CD4-positive, alpha-beta T cell (primary cell): ENCODE measurements at regions not wholly inside any gene's neighbourhood (a gene's known extent, or its start where the extent isn't known, plus 50 kb on each side); places are given as distances from the start of the nearest gene placed in this dataset.

Source experiments
- ATAC-seq: fragments of 200-7000 bp; cut with Tn5 transposase; one replicate; pipeline ENCODE4 v1.10.0; 2022; ENCODE audit warnings: mild to moderate bottlenecking; ENCODE audit not compliant: poor library complexity
- CTCF ChIA-PET: fragments of 350-600 bp; sonication (Branson Sonifier 250); formaldehyde crosslinking; loops from one replicate; lab custom pipeline; 2021; ENCODE audit warnings: antibody characterized with exemption, inconsistent platforms; lab: Charles Lee
- POLR2A ChIA-PET: fragments of 350-600 bp; sonication (Branson Sonifier 250); formaldehyde crosslinking; loops from one replicate; lab custom pipeline; 2021; ENCODE audit warnings: antibody characterized with exemption, inconsistent platforms; lab: Charles Lee
- DNase-seq, 14 experiments: peaks; one replicate each; pipeline ENCODE4 v3.0.0-alpha.2; 2013 to 2020; ENCODE audit warnings: mixed read lengths in 2 of 14
- H3K27ac ChIP-seq, 2 donors: one replicate each; pipeline versions ENCODE4 v1.5.1 to v1.7.0; 2013; ENCODE audit warnings: low read length in 2 of 2, low read depth in 1 of 2, mild to moderate bottlenecking in 1 of 2
- H3K27me3 ChIP-seq, 2 experiments: 1 replicate in 1 of 2; 2 replicates in 1 of 2; pipeline versions ENCODE4 v1.6.1 to v1.7.0; 2013; ENCODE audit warnings: low read length in 2 of 2, control low read depth in 1 of 2, mild to moderate bottlenecking in 1 of 2, moderate library complexity in 1 of 2; ENCODE audit not compliant: insufficient read depth in 2 of 2, control insufficient read depth in 1 of 2
- H3K36me3 ChIP-seq: one replicate; pipeline ENCODE4 v1.6.1; 2013; ENCODE audit warnings: low read length, control low read depth; ENCODE audit not compliant: insufficient read depth
- H3K4me1 ChIP-seq: one replicate; pipeline ENCODE4 v1.6.1; 2013; ENCODE audit warnings: low read length, control low read depth; ENCODE audit not compliant: insufficient read depth
- H3K4me3 ChIP-seq: one replicate; pipeline ENCODE4 v1.5.1; 2013; ENCODE audit warnings: mild to moderate bottlenecking, low read length, moderate library complexity
- H3K9me3 ChIP-seq, 2 experiments: 1 replicate in 1 of 2; 2 replicates in 1 of 2; pipeline versions ENCODE4 v1.6.1 to v1.7.0; 2013; ENCODE audit warnings: low read length in 2 of 2, mild to moderate bottlenecking in 2 of 2, control low read depth in 1 of 2, moderate library complexity in 1 of 2; ENCODE audit not compliant: control insufficient read depth in 1 of 2, insufficient read depth in 1 of 2
- H3K27ac Mint-ChIP-seq: one replicate; pipeline ENCODE4 v1.8.0; 2020; ENCODE audit warnings: mixed read lengths
- H3K27me3 Mint-ChIP-seq: one replicate; pipeline ENCODE4 v1.8.0; 2021; ENCODE audit warnings: mixed read lengths
- H3K36me3 Mint-ChIP-seq: one replicate; pipeline ENCODE4 v1.8.0; 2021; ENCODE audit warnings: low read depth, mixed read lengths
- H3K4me1 Mint-ChIP-seq: one replicate; pipeline ENCODE4 v1.8.0; 2021; ENCODE audit warnings: low read depth, mixed read lengths
- H3K4me3 Mint-ChIP-seq: one replicate; pipeline ENCODE4 v1.8.0; 2020; ENCODE audit warnings: mild to moderate bottlenecking, mixed read lengths
- H3K9me3 Mint-ChIP-seq: one replicate; pipeline ENCODE4 v1.8.0; 2020; ENCODE audit warnings: mixed read lengths
- CTCF ChIP-seq: fragments of 200-600 bp; IDR thresholded peaks from one replicate; pipeline ENCODE4 v1.8.0; 2022; ENCODE audit warnings: antibody characterized with exemption, mild to moderate bottlenecking
- intact Hi-C, 2 experiments: fragments of 100-400 bp; cut with DNase I in 1 of 2; cut with micrococcal nuclease in 1 of 2; formaldehyde crosslinking; loops; one replicate each; pipeline versions ENCODE4 v1.15.1 to v1.9.0; 2023 to 2025; cut with DNase I, micrococcal nuclease

GRCh38 chr12:118488034-118488433 is 111.7 kb downstream of the SUDS3 start:
- Mint-ChIP-seq H3K27ac (no peak overlapping the region), H3K4me1 (no peaks in the 10 kb centered on the region), H3K36me3 (no peaks in the 10 kb centered on the region), H3K27me3 (no peaks in the 10 kb centered on the region), H3K9me3 (no peaks in the 10 kb centered on the region), H3K4me3 (no peak overlapping the region)
- no peak overlapping the region for H3K27ac ChIP-seq
- no peak for TF ChIP-seq CTCF
- no peaks in the 10 kb centered on the region for H3K36me3 ChIP-seq
- H3K9me3 ChIP-seq: no peaks in the 10 kb centered on the region
- no peak for DNase-seq
- intact Hi-C loops: no loop called here
- ChIA-PET POLR2A (no interaction called here), CTCF (no interaction called here)
- H3K4me3 ChIP-seq: no peak overlapping the region
- no peaks in the 10 kb centered on the region for H3K4me1 ChIP-seq
- no peak for ATAC-seq
- no peaks in the 10 kb centered on the region for H3K27me3 ChIP-seq

GRCh38 chr12:118493962-118494361 is 117.6 kb downstream of the SUDS3 start:
- no peaks in the 10 kb centered on the region for H3K36me3 Mint-ChIP-seq
- ATAC-seq: no peak
- TF ChIP-seq CTCF: no peak

GRCh38 chr12:118494776-118495175 is 118.4 kb downstream of the SUDS3 start:
- no peak for ATAC-seq
- Mint-ChIP-seq H3K27ac (no peak overlapping the region), H3K9me3 (no peaks in the 10 kb centered on the region), H3K36me3 (no peaks in the 10 kb centered on the region), H3K4me3 (no peak overlapping the region), H3K4me1 (no peaks in the 10 kb centered on the region), H3K27me3 (peaks cover 13% of the 10 kb centered on the region)
- no peak for DNase-seq
- no peak overlapping the region for H3K4me3 ChIP-seq
- no peaks in the 10 kb centered on the region for H3K9me3 ChIP-seq
- no peaks in the 10 kb centered on the region for H3K4me1 ChIP-seq
- no peak for TF ChIP-seq CTCF
- no peaks in the 10 kb centered on the region for H3K27me3 ChIP-seq
- H3K36me3 ChIP-seq: no peaks in the 10 kb centered on the region
- CTCF ChIA-PET: no interaction called here
- intact Hi-C loops: no loop called here
- H3K27ac ChIP-seq: no peak overlapping the region
- POLR2A ChIA-PET: no interaction called here

More at GRCh38 chr12:118493962-118494361, 117.6 kb downstream of the SUDS3 start:
- no peaks in the 10 kb centered on the region for H3K4me1 ChIP-seq
- no peaks in the 10 kb centered on the region for H3K9me3 ChIP-seq
- POLR2A ChIA-PET: no interaction called here
- no peak overlapping the region for H3K4me3 Mint-ChIP-seq
- CTCF ChIA-PET: no interaction called here
- no peaks in the 10 kb centered on the region for H3K4me1 Mint-ChIP-seq
- intact Hi-C loops: no loop called here
- H3K9me3 Mint-ChIP-seq: no peaks in the 10 kb centered on the region
- H3K27ac Mint-ChIP-seq: no peak overlapping the region
- no peak overlapping the region for H3K27ac ChIP-seq
- H3K4me3 ChIP-seq: no peak overlapping the region
- peaks cover 10% of the 10 kb centered on the region for H3K27me3 Mint-ChIP-seq
- no peaks in the 10 kb centered on the region for H3K36me3 ChIP-seq
- DNase-seq: no peak
- no peaks in the 10 kb centered on the region for H3K27me3 ChIP-seq
